ENCODE measurements at regions not wholly inside any gene's neighbourhood (a gene's known extent, or its start where the extent isn't known, plus 50 kb on each side); places are given as distances from the start of the nearest gene placed in this dataset.

GRCh38 chr22:23514322-23515038, 65.6 kb downstream of the IGLL1 start:
- no peaks in the 10 kb centered on the region for H3K9me2 ChIP-seq (replicated peaks; ENCODE audit: insufficient read depth, low read length)
- DNase-seq = no peak

GRCh38 chr22:23513705-23514104, 66.4 kb downstream of the IGLL1 start:
- no peaks in the 10 kb centered on the region for H3K27me3 ChIP-seq (ENCODE audit: low read length)
- no peak overlapping the region for H3K4me2 ChIP-seq (ENCODE audit: low read depth, low read length, poor library complexity, severe bottlenecking)
- no peak overlapping the region for H2AFZ ChIP-seq (ENCODE audit: low read length)
- no peaks in the 10 kb centered on the region for H3K9me2 ChIP-seq (replicated peaks; ENCODE audit: insufficient read depth, low read length)
- no peaks in the 10 kb centered on the region for H3K9me3 ChIP-seq (ENCODE audit: low read length)
- no peaks in the 10 kb centered on the region for H4K20me1 ChIP-seq (ENCODE audit: insufficient read depth, low read depth, low read length)
- H3K4me1 ChIP-seq (ENCODE audit: low read length) = peaks cover 13% of the 10 kb centered on the region
- no peak overlapping the region for H3K27ac ChIP-seq (ENCODE audit: low read length)
- H3K9ac ChIP-seq (ENCODE audit: low read length) = no peak overlapping the region
- no peak overlapping the region for H3K4me3 ChIP-seq (ENCODE audit: low read length)
- no peak for DNase-seq
- no peaks in the 10 kb centered on the region for H3K79me2 ChIP-seq (ENCODE audit: low read length)
- H3K36me3 ChIP-seq (ENCODE audit: insufficient read depth, low read length) = no peaks in the 10 kb centered on the region

More at GRCh38 chr22:23514322-23515038, 65.6 kb downstream of the IGLL1 start:
- no peak overlapping the region for H3K27ac ChIP-seq (ENCODE audit: low read length)
- no peaks in the 10 kb centered on the region for H4K20me1 ChIP-seq (ENCODE audit: insufficient read depth, low read depth, low read length)
- H3K4me2 ChIP-seq (ENCODE audit: low read depth, low read length, poor library complexity, severe bottlenecking) = no peak overlapping the region
- peaks cover 13% of the 10 kb centered on the region for H3K4me1 ChIP-seq (ENCODE audit: low read length)
- no peaks in the 10 kb centered on the region for H3K9me3 ChIP-seq (ENCODE audit: low read length)
- no peaks in the 10 kb centered on the region for H3K79me2 ChIP-seq (ENCODE audit: low read length)
- no peaks in the 10 kb centered on the region for H3K27me3 ChIP-seq (ENCODE audit: low read length)
- no peaks in the 10 kb centered on the region for H3K36me3 ChIP-seq (ENCODE audit: insufficient read depth, low read length)
- H2AFZ ChIP-seq (ENCODE audit: low read length) = no peak overlapping the region
- no peak overlapping the region for H3K9ac ChIP-seq (ENCODE audit: low read length)
- no peak overlapping the region for H3K4me3 ChIP-seq (ENCODE audit: low read length)

DNA sequence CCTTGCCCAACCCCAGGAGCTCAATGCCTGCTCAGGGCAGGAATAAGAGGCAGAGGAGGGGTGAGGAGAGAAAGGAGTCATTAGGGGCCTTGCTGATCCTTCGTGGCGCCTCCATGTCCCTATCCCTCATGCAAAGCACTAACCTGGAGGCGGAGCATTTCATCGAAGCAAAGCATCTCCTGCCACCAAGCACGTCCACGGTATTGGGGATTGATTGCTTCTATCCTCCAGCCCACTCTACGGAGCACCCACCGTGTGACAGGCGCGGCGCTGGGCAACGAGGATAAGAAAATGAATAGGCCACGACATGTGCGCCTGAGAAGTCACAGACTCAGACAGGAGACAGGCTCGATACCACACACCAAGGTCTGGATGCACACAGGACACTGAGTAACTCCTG, 67.0 kb downstream of the IGLL1 start:
- Histone ChIP-seq H3K9me2 (replicated peaks; ENCODE audit: insufficient read depth, low read length) (no peaks in the 10 kb centered on the region), H3K9me3 (ENCODE audit: low read length) (no peaks in the 10 kb centered on the region), H3K9ac (ENCODE audit: low read length) (no peak overlapping the region), H3K4me1 (ENCODE audit: low read length) (peaks cover 7% of the 10 kb centered on the region), H3K79me2 (ENCODE audit: low read length) (no peaks in the 10 kb centered on the region), H2AFZ (ENCODE audit: low read length) (no peak overlapping the region), H3K27ac (ENCODE audit: low read length) (no peak overlapping the region), H3K4me2 (ENCODE audit: low read depth, low read length, poor library complexity, severe bottlenecking) (no peak overlapping the region), H3K27me3 (ENCODE audit: low read length) (no peaks in the 10 kb centered on the region), H3K36me3 (ENCODE audit: insufficient read depth, low read length) (no peaks in the 10 kb centered on the region), H4K20me1 (ENCODE audit: insufficient read depth, low read depth, low read length) (no peaks in the 10 kb centered on the region), H3K4me3 (ENCODE audit: low read length) (no peak overlapping the region)
- no peak for DNase-seq

GRCh38 chr22:23512721-23513120, 67.4 kb downstream of the IGLL1 start:
- H3K9me2 ChIP-seq (replicated peaks; ENCODE audit: insufficient read depth, low read length) = no peaks in the 10 kb centered on the region
- no peak overlapping the region for H3K4me3 ChIP-seq (ENCODE audit: low read length)
- peaks cover 3% of the 10 kb centered on the region for H3K4me1 ChIP-seq (ENCODE audit: low read length)
- no peaks in the 10 kb centered on the region for H3K9me3 ChIP-seq (ENCODE audit: low read length)
- no peaks in the 10 kb centered on the region for H4K20me1 ChIP-seq (ENCODE audit: insufficient read depth, low read depth, low read length)
- no peaks in the 10 kb centered on the region for H3K36me3 ChIP-seq (ENCODE audit: insufficient read depth, low read length)
- DNase-seq = no peak
- no peak overlapping the region for H3K9ac ChIP-seq (ENCODE audit: low read length)
- no peak overlapping the region for H2AFZ ChIP-seq (ENCODE audit: low read length)
- no peaks in the 10 kb centered on the region for H3K79me2 ChIP-seq (ENCODE audit: low read length)
- H3K27me3 ChIP-seq (ENCODE audit: low read length) = no peaks in the 10 kb centered on the region
- no peak overlapping the region for H3K4me2 ChIP-seq (ENCODE audit: low read depth, low read length, poor library complexity, severe bottlenecking)
- no peak overlapping the region for H3K27ac ChIP-seq (ENCODE audit: low read length)

DNA sequence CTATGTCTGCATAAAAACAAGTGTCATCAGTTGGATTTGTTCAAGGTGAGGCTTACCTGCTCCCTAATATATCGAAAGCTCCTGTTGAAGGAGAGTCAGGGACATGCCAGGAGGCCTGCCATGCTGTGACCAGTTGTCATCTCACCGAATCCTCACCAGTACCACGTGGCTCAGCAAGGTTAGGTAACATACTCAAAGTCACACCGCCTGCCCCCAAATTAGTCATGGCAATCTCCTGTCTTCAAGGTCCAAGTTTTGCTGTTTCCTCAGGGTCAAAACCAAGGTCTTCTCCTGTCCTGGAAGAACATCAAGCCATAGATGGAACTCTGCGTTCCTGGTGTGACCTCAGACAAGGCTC, 67.8 kb downstream of the IGLL1 start:
- DNase-seq = no peak
- no peaks in the 10 kb centered on the region for H3K9me2 ChIP-seq (replicated peaks; ENCODE audit: insufficient read depth, low read length)
- no peaks in the 10 kb centered on the region for H3K9me3 ChIP-seq (ENCODE audit: low read length)
- H3K27ac ChIP-seq (ENCODE audit: low read length) = no peak overlapping the region
- no peak overlapping the region for H3K4me2 ChIP-seq (ENCODE audit: low read depth, low read length, poor library complexity, severe bottlenecking)
- no peaks in the 10 kb centered on the region for H3K4me1 ChIP-seq (ENCODE audit: low read length)
- no peaks in the 10 kb centered on the region for H3K36me3 ChIP-seq (ENCODE audit: insufficient read depth, low read length)
- H3K27me3 ChIP-seq (ENCODE audit: low read length) = no peaks in the 10 kb centered on the region
- no peak overlapping the region for H2AFZ ChIP-seq (ENCODE audit: low read length)
- no peaks in the 10 kb centered on the region for H4K20me1 ChIP-seq (ENCODE audit: insufficient read depth, low read depth, low read length)
- no peaks in the 10 kb centered on the region for H3K79me2 ChIP-seq (ENCODE audit: low read length)
- no peak overlapping the region for H3K9ac ChIP-seq (ENCODE audit: low read length)
- no peak overlapping the region for H3K4me3 ChIP-seq (ENCODE audit: low read length)

- H3K79me2 ChIP-seq (ENCODE audit: low read length) = no peaks in the 10 kb centered on the region
- no peaks in the 10 kb centered on the region for H3K36me3 ChIP-seq (ENCODE audit: insufficient read depth, low read length)
- no peak overlapping the region for H3K4me3 ChIP-seq (ENCODE audit: low read length)
- no peak overlapping the region for H3K27ac ChIP-seq (ENCODE audit: low read length)
- no peak overlapping the region for H3K9ac ChIP-seq (ENCODE audit: low read length)
- no peaks in the 10 kb centered on the region for H3K9me2 ChIP-seq (replicated peaks; ENCODE audit: insufficient read depth, low read length)
- no peak overlapping the region for H2AFZ ChIP-seq (ENCODE audit: low read length)
- no peak for DNase-seq
- no peaks in the 10 kb centered on the region for H3K4me1 ChIP-seq (ENCODE audit: low read length)
- H3K27me3 ChIP-seq (ENCODE audit: low read length) = no peaks in the 10 kb centered on the region
- H3K4me2 ChIP-seq (ENCODE audit: low read depth, low read length, poor library complexity, severe bottlenecking) = no peak overlapping the region
- H3K9me3 ChIP-seq (ENCODE audit: low read length) = no peaks in the 10 kb centered on the region
- no peaks in the 10 kb centered on the region for H4K20me1 ChIP-seq (ENCODE audit: insufficient read depth, low read depth, low read length)
These were observed 68.3 kb downstream of the IGLL1 start for GRCh38 chr22:23511627-23512347.

- no peaks in the 10 kb centered on the region for H3K27me3 ChIP-seq (ENCODE audit: low read length)
- H3K9me2 ChIP-seq (replicated peaks; ENCODE audit: insufficient read depth, low read length) = no peaks in the 10 kb centered on the region
- H3K4me1 ChIP-seq (ENCODE audit: low read length) = peaks cover 3% of the 10 kb centered on the region
- H3K79me2 ChIP-seq (ENCODE audit: low read length) = no peaks in the 10 kb centered on the region
- no peaks in the 10 kb centered on the region for H4K20me1 ChIP-seq (ENCODE audit: insufficient read depth, low read depth, low read length)
- no peak overlapping the region for H3K4me2 ChIP-seq (ENCODE audit: low read depth, low read length, poor library complexity, severe bottlenecking)
- H3K9ac ChIP-seq (ENCODE audit: low read length) = no peak overlapping the region
- no peaks in the 10 kb centered on the region for H3K36me3 ChIP-seq (ENCODE audit: insufficient read depth, low read length)
- H2AFZ ChIP-seq (ENCODE audit: low read length) = no peak overlapping the region
- DNase-seq = no peak
- H3K4me3 ChIP-seq (ENCODE audit: low read length) = no peak overlapping the region
- H3K27ac ChIP-seq (ENCODE audit: low read length) = no peak overlapping the region
- H3K9me3 ChIP-seq (ENCODE audit: low read length) = no peaks in the 10 kb centered on the region
These were observed 70.4 kb downstream of the IGLL1 start for GRCh38 chr22:23509571-23510302.

DNA sequence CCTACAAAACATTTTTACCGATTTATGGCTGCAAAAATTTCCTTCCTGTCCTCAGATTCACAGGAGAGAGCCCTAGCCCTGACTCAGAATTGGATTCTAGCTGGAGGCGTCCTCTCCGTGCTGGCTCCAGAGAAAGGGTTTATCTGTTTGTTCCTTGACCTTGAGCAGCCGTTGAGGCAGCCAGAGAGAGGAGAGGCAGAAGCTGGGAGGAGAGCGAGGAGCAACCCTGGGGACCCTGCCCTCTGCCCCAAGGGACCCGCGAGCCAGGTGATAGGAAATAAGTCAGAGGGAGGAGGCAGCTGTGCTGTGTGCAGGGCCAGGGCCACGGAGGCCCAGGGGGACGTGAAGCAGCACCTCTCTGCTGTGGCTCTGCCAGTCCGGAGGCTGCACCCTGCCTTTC, 75.6 kb downstream of the IGLL1 start:
- Histone ChIP-seq H3K27me3 (ENCODE audit: low read length) (no peaks in the 10 kb centered on the region), H3K9me3 (ENCODE audit: low read length) (no peaks in the 10 kb centered on the region), H3K27ac (ENCODE audit: low read length) (no peak overlapping the region), H3K9me2 (replicated peaks; ENCODE audit: insufficient read depth, low read length) (no peaks in the 10 kb centered on the region), H3K9ac (ENCODE audit: low read length) (peak overlapping the region; percentile 26; the same call in 1 of the 2 replicates), H3K36me3 (ENCODE audit: insufficient read depth, low read length) (no peaks in the 10 kb centered on the region), H2AFZ (ENCODE audit: low read length) (no peak overlapping the region), H3K4me2 (ENCODE audit: low read depth, low read length, poor library complexity, severe bottlenecking) (peak overlapping the region; percentile 34), H3K4me1 (ENCODE audit: low read length) (peaks cover 11% of the 10 kb centered on the region), H3K79me2 (ENCODE audit: low read length) (no peaks in the 10 kb centered on the region), H4K20me1 (ENCODE audit: insufficient read depth, low read depth, low read length) (no peaks in the 10 kb centered on the region), H3K4me3 (ENCODE audit: low read length) (no peak overlapping the region)
- DNase-seq = peak; percentile 57
